WI38 (cell line): ENCODE measurements at regions not wholly inside any gene's neighbourhood (a gene's known extent, or its start where the extent isn't known, plus 50 kb on each side); places are given as distances from the start of the nearest gene placed in this dataset.
"Not testable (repeated sequence)": the region's sequence is repeated elsewhere in the genome, so short reads cannot be mapped to it uniquely, and the experiment has no call there.

Experiments
- H3K4me3 ChIP-seq: 2 replicates; pipeline ENCODE4 v1.5.1; 2011; ENCODE audit warnings: low read depth, mild to moderate bottlenecking, control low read depth, low read length
- TF ChIP-seq, protein P1 (sequence below): IDR thresholded peaks from 2 replicates; pipeline ENCODE4 v1.5.1; 2012; ENCODE audit warnings: low read depth, mild to moderate bottlenecking, control low read depth, low read length

DNA sequence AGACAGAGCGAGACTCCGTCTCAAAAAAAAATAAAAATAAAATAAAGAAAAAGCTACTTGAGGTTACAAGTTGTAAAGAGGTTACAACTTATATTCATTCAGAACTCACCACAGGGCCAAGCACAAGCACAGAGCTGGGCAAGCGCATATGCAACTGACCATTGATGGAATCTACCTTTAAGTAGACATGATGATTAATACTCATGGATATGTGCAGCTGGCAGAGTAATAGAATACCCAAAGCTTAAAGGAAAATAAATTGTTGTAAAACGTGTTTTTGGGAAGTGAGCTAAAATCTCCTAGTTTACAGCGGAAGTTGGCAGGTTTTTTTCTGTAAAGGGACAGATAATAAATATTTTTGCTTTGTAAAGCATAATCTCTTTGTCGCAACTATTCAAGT, 111.6 kb downstream of the TMEM168 start:
- TF ChIP-seq, protein P1, sequence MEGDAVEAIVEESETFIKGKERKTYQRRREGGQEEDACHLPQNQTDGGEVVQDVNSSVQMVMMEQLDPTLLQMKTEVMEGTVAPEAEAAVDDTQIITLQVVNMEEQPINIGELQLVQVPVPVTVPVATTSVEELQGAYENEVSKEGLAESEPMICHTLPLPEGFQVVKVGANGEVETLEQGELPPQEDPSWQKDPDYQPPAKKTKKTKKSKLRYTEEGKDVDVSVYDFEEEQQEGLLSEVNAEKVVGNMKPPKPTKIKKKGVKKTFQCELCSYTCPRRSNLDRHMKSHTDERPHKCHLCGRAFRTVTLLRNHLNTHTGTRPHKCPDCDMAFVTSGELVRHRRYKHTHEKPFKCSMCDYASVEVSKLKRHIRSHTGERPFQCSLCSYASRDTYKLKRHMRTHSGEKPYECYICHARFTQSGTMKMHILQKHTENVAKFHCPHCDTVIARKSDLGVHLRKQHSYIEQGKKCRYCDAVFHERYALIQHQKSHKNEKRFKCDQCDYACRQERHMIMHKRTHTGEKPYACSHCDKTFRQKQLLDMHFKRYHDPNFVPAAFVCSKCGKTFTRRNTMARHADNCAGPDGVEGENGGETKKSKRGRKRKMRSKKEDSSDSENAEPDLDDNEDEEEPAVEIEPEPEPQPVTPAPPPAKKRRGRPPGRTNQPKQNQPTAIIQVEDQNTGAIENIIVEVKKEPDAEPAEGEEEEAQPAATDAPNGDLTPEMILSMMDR: no peak
- no peak overlapping the region for H3K4me3 ChIP-seq

DNA sequence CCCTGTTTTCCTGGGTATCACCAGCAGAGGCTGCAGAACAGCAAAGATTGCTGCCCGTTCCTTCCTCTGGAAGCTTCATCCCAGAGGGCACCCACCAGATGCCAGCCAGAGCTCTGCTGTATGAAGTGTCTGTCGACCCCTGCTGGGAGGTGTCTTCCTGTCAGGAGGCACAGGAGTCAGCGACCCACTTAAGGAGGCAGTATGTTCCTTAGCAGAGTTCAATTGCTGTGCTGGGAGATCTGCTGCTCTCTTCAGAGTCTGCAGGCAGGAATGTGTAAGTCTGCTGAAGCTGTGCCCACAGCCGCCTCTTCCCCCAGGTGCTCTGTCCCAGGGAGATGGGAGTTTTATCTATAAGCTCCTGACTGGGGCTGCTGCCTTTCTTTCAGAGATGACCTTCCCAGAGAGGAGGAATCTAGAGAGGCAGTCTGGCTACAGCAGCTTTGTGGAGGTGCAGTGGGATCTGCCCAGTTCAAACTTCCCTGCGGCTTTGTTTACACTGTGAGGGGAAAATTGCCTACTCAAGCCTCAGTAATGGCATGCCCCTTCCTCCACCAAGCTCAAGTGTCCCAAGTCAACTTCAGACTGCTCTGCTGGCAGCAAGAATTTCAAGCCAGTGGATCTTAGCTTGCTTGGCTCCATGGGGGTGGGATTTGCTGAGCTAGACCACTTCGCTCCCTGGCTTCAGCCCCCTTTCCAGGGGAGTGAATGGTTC, 100.6 kb downstream of the TMEM168 start:
- H3K4me3 ChIP-seq: not testable (repeated sequence)

DNA sequence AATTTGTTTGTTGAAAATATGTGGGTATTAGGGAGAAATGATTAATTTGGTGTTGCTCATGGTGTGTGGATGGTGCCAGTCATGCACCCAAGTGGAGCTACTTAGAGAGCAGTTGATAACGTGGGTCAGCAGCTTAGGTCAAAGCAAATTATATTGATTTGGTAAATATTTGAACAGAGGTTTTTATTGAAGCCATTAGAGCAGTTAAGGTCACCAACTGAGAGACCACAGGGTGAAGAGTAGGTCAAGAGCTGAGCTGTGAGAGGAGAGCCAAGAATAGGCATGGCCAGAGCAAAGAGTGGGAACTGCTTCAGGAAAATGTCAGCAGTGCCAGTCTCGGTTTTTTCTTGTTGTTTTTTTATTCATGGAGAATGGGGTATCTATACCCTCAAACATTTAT, 97.9 kb downstream of the TMEM168 start:
- TF ChIP-seq, protein P1: no peak
- H3K4me3 ChIP-seq: no peak overlapping the region

DNA sequence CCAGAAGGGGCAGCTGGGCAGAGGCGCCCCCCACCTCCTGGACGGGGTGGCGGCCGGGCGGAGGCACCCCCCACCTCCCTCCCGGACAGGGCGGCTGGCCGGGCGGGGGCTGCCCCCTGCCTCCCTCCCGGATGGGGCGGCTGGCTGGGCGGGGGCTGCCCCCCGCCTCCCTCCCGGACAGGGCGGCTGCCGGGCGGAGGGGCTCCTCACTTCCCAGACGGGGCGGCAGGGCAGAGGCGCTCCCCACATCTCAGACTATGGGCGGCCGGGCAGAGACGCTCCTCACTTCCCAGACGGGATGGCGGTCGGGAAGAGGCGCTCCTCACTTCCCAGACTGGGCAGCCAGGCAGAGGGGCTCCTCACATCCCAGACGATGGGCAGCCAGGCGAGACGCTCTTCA, 93.0 kb downstream of the TMEM168 start:
- not testable (repeated sequence) for H3K4me3 ChIP-seq

DNA sequence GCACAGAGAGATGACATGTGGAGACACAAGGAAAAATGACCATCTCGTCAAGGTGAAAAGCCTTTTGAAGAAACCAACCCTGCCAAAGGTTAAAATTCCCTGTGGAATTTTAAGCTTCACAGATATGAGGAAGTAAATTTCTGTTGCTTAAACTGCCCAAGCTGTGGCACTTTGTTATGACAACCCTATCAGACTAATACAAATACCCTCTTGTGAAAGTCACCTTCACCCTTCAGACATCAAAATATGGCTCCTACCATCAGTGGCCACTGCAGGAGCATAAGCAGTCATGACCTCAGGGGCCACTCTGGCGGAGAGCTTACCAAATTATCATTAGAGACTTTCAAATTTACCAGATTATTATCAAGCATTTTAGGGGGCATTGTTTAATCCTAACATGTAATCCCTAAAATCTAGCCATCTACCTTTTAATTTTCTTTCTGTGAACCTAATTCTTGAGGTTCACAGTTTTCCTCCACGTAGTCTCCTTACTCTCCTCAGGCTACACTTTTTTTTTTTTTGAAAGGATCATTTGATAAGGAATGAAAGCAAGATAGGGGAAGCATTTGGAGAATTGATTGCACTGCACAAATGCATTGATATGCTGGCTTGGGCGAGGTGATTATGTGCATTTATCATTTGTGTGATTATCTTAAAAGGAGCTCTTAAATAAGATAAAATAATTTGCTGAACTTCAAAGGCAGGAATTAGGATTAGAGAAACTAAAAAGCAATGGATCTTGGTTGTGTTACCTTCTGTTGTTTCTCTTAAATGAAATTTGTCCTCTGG, 90.3 kb downstream of the TMEM168 start:
- TF ChIP-seq, protein P1: no peak
- H3K4me3 ChIP-seq: no peak overlapping the region

DNA sequence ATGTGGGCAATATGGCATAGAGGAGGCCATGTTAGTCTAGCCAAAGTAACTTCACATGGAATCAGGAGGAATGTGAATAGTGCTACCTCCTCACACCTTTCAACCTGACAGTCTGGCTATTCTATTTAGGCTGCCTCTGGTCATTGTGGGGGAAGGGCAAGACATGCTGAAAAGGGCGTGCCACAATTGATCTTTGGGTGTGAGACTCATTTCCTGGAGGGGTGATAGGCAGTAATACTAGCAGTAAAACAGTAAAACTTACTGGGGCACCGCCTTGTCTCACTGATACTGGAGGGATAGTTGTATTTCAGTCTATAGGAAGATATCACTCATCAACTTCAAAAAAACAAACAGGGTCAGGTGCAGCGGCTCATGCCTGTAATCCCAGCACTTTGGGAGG, 88.7 kb downstream of the TMEM168 start:
- no peak overlapping the region for H3K4me3 ChIP-seq

DNA sequence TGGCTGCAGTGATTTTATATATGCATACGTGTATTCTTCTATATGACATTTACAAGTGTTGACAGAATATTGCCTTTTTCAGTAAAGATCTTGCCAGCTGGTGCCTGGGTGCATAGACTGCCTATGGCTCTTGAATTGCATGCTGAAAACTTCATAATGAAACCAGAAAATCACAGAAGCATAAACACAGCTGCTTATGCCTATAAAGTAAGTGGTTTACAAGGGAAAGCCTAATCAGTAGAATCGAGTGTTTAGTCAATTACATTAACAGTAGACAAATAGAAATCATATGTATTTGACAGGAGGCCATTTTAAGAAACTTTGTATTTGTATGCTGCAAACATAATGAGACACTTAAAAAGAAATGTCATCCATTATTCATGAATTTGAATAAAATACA, 82.5 kb downstream of the TMEM168 start:
- H3K4me3 ChIP-seq: no peak overlapping the region
- TF ChIP-seq, protein P1: no peak

More for the DNA sequence above, 88.7 kb downstream of the TMEM168 start:
- TF ChIP-seq, protein P1: no peak

DNA sequence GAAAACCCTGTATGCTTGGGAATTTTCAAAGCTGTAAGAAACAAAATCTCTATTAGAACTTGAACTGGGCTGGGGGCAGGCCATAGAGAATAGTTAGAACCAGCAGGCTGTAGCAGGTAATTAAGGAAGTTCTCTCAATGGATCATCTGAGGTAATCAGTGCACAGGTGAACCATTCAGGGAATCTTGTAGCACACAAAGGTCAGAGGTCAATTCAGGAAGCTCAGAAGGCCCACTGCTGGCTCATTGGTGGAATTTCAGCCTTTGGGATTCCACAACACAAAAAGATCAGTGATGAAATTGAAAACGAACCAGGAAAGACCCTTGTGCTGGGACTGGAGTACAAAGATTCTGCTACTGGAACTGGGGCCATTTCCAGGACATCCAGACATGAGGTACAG, 82.0 kb downstream of the TMEM168 start:
- no peak overlapping the region for H3K4me3 ChIP-seq
- TF ChIP-seq, protein P1: no peak
